OCI-LY7 (cell line): ENCODE measurements at regions not wholly inside any gene's neighbourhood (a gene's known extent, or its start where the extent isn't known, plus 50 kb on each side); places are given as distances from the start of the nearest gene placed in this dataset.

ENCODE experiments used
- BruUV-seq: library from RNA; stranded (reverse); fragments of 400-500 nt; replicated peaks from 2 replicates; lab custom pipeline; 2021; lab: Mats Ljungman, UMichigan
- CTCF ChIA-PET: fragments of 300-600 bp; sonication (Branson Sonifier 250); formaldehyde crosslinking; loops from one replicate; lab custom pipeline; 2022; ENCODE audit warnings: antibody characterized with exemption; ENCODE audit not compliant: unreplicated experiment; lab: Charles Lee
- POLR2A ChIA-PET: fragments of 300-600 bp; sonication (Branson Sonifier 250); formaldehyde crosslinking; loops from one replicate; lab custom pipeline; 2022; ENCODE audit warnings: antibody characterized with exemption; lab: Charles Lee
- DNase-seq: peaks from one replicate; pipeline ENCODE4 v3.0.0-alpha.2; 2015; ENCODE audit warnings: low spot score
- H2AFZ ChIP-seq: fragments of 200-600 bp; sonication (generic), shearing (Covaris generic); 2 replicates; pipeline ENCODE4 v1.6.1; 2014; ENCODE audit warnings: mild to moderate bottlenecking, antibody characterized with exemption, low read length, moderate library complexity
- H3K27ac ChIP-seq: fragments of 200-600 bp; sonication (generic); 2 replicates; pipeline ENCODE4 v1.5.1; 2014; ENCODE audit warnings: mixed run types, low read depth, mild to moderate bottlenecking, moderate library complexity, low read length, inconsistent platforms; ENCODE audit not compliant: poor library complexity, severe bottlenecking
- H3K36me3 ChIP-seq: fragments of 200-600 bp; sonication (generic); 2 replicates; pipeline ENCODE4 v1.6.1; 2014; ENCODE audit warnings: mild to moderate bottlenecking, antibody characterized with exemption, low read length, moderate library complexity, mixed read lengths; ENCODE audit not compliant: insufficient read depth
- H3K4me1 ChIP-seq: fragments of 200-600 bp; sonication (generic); 2 replicates; pipeline ENCODE4 v1.5.1; 2014; ENCODE audit warnings: mild to moderate bottlenecking, low read length; ENCODE audit not compliant: insufficient read depth, poor library complexity, severe bottlenecking
- H3K4me2 ChIP-seq: fragments of 200-600 bp; sonication (generic); 2 replicates; pipeline ENCODE4 v1.6.1; 2014; ENCODE audit warnings: mild to moderate bottlenecking, low read length
- H3K4me3 ChIP-seq: fragments of 200-600 bp; sonication (generic); 2 replicates; pipeline ENCODE4 v1.5.1; 2014; ENCODE audit warnings: mild to moderate bottlenecking, low read depth, low read length; ENCODE audit not compliant: poor library complexity, severe bottlenecking
- H3K79me2 ChIP-seq: fragments of 200-600 bp; sonication (generic); 2 replicates; pipeline ENCODE4 v1.6.1; 2016; ENCODE audit warnings: low read depth, mild to moderate bottlenecking, low read length, moderate library complexity, mixed read lengths; ENCODE audit not compliant: insufficient read depth
- H3K9me2 ChIP-seq: fragments of 200-600 bp; sonication (generic); 2 replicates; pipeline ENCODE4 v1.6.1; 2016; ENCODE audit warnings: mild to moderate bottlenecking, low read length, mixed read lengths; ENCODE audit not compliant: insufficient read depth
- H3K9me3 ChIP-seq: fragments of 200-600 bp; sonication (generic); 2 replicates; pipeline ENCODE4 v1.6.1; 2014; ENCODE audit warnings: mild to moderate bottlenecking, mixed run types, low read length, mixed read lengths
- H4K20me1 ChIP-seq: fragments of 200-600 bp; sonication (generic); 2 replicates; pipeline ENCODE4 v1.6.1; 2014; ENCODE audit warnings: mild to moderate bottlenecking, antibody characterized with exemption, low read length, moderate library complexity, mixed read lengths; ENCODE audit not compliant: insufficient read depth
- EZH2phosphoT487 ChIP-seq: fragments of 200-600 bp; sonication (generic); IDR thresholded peaks from 2 replicates; pipeline ENCODE4 v1.6.1; 2018; ENCODE audit warnings: low read depth, borderline replicate concordance, mild to moderate bottlenecking, mixed run types, antibody characterized with exemption, low read length, moderate library complexity, mixed read lengths
- intact Hi-C: fragments of 100-400 bp; cut with micrococcal nuclease; formaldehyde crosslinking; loops from one replicate; pipeline ENCODE4 v1.10.0; 2022; ENCODE audit not compliant: unreplicated experiment
- TF ChIP-seq, protein P1 (sequence below): fragments of 200-600 bp; sonication (generic); conservative IDR thresholded peaks from 2 replicates; pipeline ENCODE4 v1.5.1; 2014; ENCODE audit warnings: mild to moderate bottlenecking, antibody characterized with exemption, low read length, moderate library complexity, mixed read lengths

DNA sequence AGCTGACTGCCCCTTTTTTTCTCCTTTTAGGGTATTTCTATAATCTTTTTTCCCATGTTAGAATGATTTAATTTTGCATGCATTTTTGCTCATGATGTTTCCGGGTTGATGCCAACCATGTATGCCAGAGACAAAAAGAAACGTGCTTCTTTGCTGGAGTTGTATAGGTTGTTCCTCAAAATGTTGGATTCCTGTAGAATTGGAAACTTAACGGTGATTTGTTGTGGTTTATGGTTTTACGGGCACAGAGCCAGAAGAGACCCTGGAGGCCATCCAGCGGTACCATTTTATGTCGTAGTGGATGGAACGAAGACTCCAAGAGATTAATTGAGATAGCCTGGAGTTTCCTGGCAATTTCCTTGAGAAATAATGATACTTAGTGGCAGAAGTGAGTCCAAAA is 481.5 kb upstream of the RGMA start:
- Histone ChIP-seq H3K79me2 (no peaks in the 10 kb centered on the region), H3K9me3 (no peaks in the 10 kb centered on the region), H3K4me1 (no peaks in the 10 kb centered on the region), H3K9me2 (no peaks in the 10 kb centered on the region), H3K27ac (no peak overlapping the region), H3K36me3 (no peaks in the 10 kb centered on the region), H3K4me2 (no peak overlapping the region), H2AFZ (no peak overlapping the region), H3K4me3 (no peak overlapping the region), H4K20me1 (no peaks in the 10 kb centered on the region)
- ChIA-PET POLR2A (no interaction called here), CTCF (no interaction called here)
- intact Hi-C loops, result no loop called here
- TF ChIP-seq EZH2phosphoT487, result no peak
- TF ChIP-seq, protein P1, sequence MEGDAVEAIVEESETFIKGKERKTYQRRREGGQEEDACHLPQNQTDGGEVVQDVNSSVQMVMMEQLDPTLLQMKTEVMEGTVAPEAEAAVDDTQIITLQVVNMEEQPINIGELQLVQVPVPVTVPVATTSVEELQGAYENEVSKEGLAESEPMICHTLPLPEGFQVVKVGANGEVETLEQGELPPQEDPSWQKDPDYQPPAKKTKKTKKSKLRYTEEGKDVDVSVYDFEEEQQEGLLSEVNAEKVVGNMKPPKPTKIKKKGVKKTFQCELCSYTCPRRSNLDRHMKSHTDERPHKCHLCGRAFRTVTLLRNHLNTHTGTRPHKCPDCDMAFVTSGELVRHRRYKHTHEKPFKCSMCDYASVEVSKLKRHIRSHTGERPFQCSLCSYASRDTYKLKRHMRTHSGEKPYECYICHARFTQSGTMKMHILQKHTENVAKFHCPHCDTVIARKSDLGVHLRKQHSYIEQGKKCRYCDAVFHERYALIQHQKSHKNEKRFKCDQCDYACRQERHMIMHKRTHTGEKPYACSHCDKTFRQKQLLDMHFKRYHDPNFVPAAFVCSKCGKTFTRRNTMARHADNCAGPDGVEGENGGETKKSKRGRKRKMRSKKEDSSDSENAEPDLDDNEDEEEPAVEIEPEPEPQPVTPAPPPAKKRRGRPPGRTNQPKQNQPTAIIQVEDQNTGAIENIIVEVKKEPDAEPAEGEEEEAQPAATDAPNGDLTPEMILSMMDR, result no peak
- no TSS peak for BruUV-seq
- DNase-seq, result no peak

DNA sequence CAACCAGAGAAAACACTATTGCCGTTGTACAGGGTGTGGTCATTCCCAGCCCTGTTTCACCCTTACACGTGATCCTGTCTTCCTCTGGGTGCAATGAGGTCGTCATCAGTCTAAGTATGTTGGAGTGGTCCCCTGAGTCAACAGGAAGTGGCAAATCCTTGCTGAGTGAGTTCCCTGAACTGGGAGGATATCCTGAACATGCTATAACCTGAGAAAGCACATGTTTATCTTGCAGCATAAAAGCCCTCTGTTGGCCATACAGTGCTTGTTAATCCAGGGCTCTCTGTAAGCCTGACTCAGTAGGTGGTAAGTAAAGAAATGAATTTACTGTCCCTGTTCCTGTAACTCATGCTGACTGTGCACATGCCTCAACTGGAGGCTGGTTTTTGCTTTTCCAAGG is 477.8 kb upstream of the RGMA start:
- TF ChIP-seq EZH2phosphoT487, result no peak
- TF ChIP-seq, protein P1, result no peak

DNA sequence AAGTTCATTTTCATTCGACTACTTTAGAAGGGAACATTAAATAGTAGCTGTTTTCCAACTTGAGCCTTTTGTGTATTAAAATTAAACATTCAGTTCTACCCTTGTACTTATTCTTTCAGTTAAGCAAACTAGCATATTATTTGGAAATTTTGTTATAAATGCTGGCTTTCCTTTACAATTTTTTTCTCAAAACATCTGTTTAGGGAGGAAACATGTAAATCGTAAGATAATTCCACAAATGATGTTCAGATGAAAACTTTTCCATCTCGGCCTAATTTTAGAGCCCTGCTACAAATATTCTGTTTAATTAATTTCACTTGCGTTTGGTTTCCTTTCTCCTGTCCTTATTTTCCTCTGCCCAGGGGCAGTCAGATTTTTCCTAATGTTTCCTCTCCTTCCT is 476.2 kb upstream of the RGMA start:
- no peak for DNase-seq
- no peak for TF ChIP-seq EZH2phosphoT487
- TF ChIP-seq, protein P1, result no peak
- CTCF ChIA-PET, result no interaction called here
- H4K20me1 ChIP-seq, result no peaks in the 10 kb centered on the region
- H2AFZ ChIP-seq, result no peak overlapping the region
- H3K79me2 ChIP-seq, result no peaks in the 10 kb centered on the region
- H3K36me3 ChIP-seq, result no peaks in the 10 kb centered on the region
- H3K4me2 ChIP-seq, result no peak overlapping the region
- no TSS peak for BruUV-seq
- intact Hi-C loops, result no loop called here
- H3K9me2 ChIP-seq, result no peaks in the 10 kb centered on the region
- H3K4me3 ChIP-seq, result no peak overlapping the region
- no peaks in the 10 kb centered on the region for H3K4me1 ChIP-seq
- H3K27ac ChIP-seq, result no peak overlapping the region
- no peaks in the 10 kb centered on the region for H3K9me3 ChIP-seq
- POLR2A ChIA-PET, result no interaction called here

More for the DNA sequence above, 477.8 kb upstream of the RGMA start:
- no peaks in the 10 kb centered on the region for H3K4me1 ChIP-seq
- CTCF ChIA-PET, result no interaction called here
- POLR2A ChIA-PET, result no interaction called here
- H3K79me2 ChIP-seq, result no peaks in the 10 kb centered on the region
- no peak for DNase-seq
- H3K4me2 ChIP-seq, result no peak overlapping the region
- H3K9me3 ChIP-seq, result no peaks in the 10 kb centered on the region
- H3K9me2 ChIP-seq, result no peaks in the 10 kb centered on the region
- no peak overlapping the region for H3K27ac ChIP-seq
- BruUV-seq, result no TSS peak
- H3K4me3 ChIP-seq, result no peak overlapping the region
- intact Hi-C loops, result no loop called here
- H3K36me3 ChIP-seq, result no peaks in the 10 kb centered on the region
- no peak overlapping the region for H2AFZ ChIP-seq
- H4K20me1 ChIP-seq, result no peaks in the 10 kb centered on the region
